SK-N-SH (cell line): ENCODE measurements at regions not wholly inside any gene's neighbourhood (a gene's known extent, or its start where the extent isn't known, plus 50 kb on each side); places are given as distances from the start of the nearest gene placed in this dataset.
A peak's percentile ranks its signal among the peaks of the same experiment; 100 is the strongest.

Experiments
- CTCF ChIA-PET: fragments of 300-600, 350-600 bp; formaldehyde crosslinking; extraction: SDS; loops from one replicate; lab custom pipeline; 2021; lab: Yijun Ruan, JAX
- POLR2A ChIA-PET: fragments of 350-600 bp; sonication (Branson Sonifier 250); formaldehyde crosslinking; extraction: SDS; loops from one replicate; lab custom pipeline; 2020; ENCODE audit warnings: antibody characterized with exemption, inconsistent platforms; lab: Yijun Ruan, JAX
- DNase-seq: peaks from one replicate; pipeline ENCODE4 v3.0.0; 2012
- H2AFZ ChIP-seq: fragments of 200-600 bp; sonication (generic); 2 replicates; pipeline ENCODE4 v1.8.1; 2016; ENCODE audit warnings: antibody characterized with exemption, mild to moderate bottlenecking, low read depth
- H3F3A ChIP-seq: fragments of 200-600 bp; sonication (generic); replicated peaks from 2 replicates; pipeline ENCODE3; 2016; ENCODE audit warnings: antibody characterized with exemption, mild to moderate bottlenecking; ENCODE audit not compliant: insufficient read depth
- H3K27ac ChIP-seq, 2 experiments: fragments of 200-500 bp in 1 of 2; fragments of 200-600 bp in 1 of 2; sonication (Bioruptor generic) in 1 of 2; sonication (generic), shearing (Covaris generic) in 1 of 2; 2 replicates each; pipeline versions ENCODE4 v1.5.1 to v1.6.1; 2014 to 2016; ENCODE audit warnings: low read depth in 2 of 2, inconsistent platforms in 1 of 2, low read length in 1 of 2, mild to moderate bottlenecking in 1 of 2, mixed read lengths in 1 of 2
- H3K27me3 ChIP-seq: fragments of 200-600 bp; sonication (generic), shearing (Covaris generic); 2 replicates; pipeline ENCODE4 v1.6.1; 2016; ENCODE audit warnings: mixed run types; ENCODE audit not compliant: insufficient read depth
- H3K36me3 ChIP-seq, 2 experiments: fragments of 200-500 bp in 1 of 2; fragments of 200-600 bp in 1 of 2; sonication (Bioruptor generic) in 1 of 2; sonication (generic) in 1 of 2; replicated peaks in 1 of 2; 2 replicates each; pipeline versions ENCODE3 to v1.5.1; 2014 to 2016; ENCODE audit warnings: low read length in 1 of 2, mild to moderate bottlenecking in 1 of 2; ENCODE audit not compliant: insufficient read depth in 2 of 2, control insufficient read depth in 1 of 2
- H3K4me1 ChIP-seq, 2 experiments: fragments of 200-500 bp in 1 of 2; fragments of 200-600 bp in 1 of 2; sonication (Bioruptor generic) in 1 of 2; sonication (generic), shearing (Covaris generic) in 1 of 2; 2 replicates each; pipeline versions ENCODE4 v1.5.1 to v1.6.1; 2014 to 2016; ENCODE audit warnings: low read depth in 1 of 2, low read length in 1 of 2, mixed run types in 1 of 2; ENCODE audit not compliant: insufficient read depth in 2 of 2, control insufficient read depth in 1 of 2
- H3K4me2 ChIP-seq: fragments of 200-600 bp; sonication (generic), shearing (Covaris generic); 2 replicates; pipeline ENCODE4 v1.6.1; 2017; ENCODE audit warnings: mixed run types
- H3K4me3 ChIP-seq, 2 experiments: fragments of 200-500 bp in 1 of 2; fragments of 200-600 bp in 1 of 2; sonication (Bioruptor generic) in 1 of 2; sonication (generic), shearing (Covaris generic) in 1 of 2; 2 replicates each; pipeline versions ENCODE4 v1.5.1 to v1.8.1; 2014 to 2016; ENCODE audit warnings: low read depth in 2 of 2, inconsistent platforms in 1 of 2, low read length in 1 of 2, mild to moderate bottlenecking in 1 of 2, mixed read lengths in 1 of 2, moderate library complexity in 1 of 2
- H3K79me2 ChIP-seq: fragments of 200-600 bp; sonication (generic); 2 replicates; pipeline ENCODE4 v1.8.1; 2017; ENCODE audit warnings: mild to moderate bottlenecking; ENCODE audit not compliant: insufficient read depth
- H3K9ac ChIP-seq: fragments of 200-600 bp; sonication (generic); 2 replicates; pipeline ENCODE4 v1.6.1; 2017; ENCODE audit warnings: mixed run types
- H3K9me2 ChIP-seq: fragments of 200-600 bp; sonication (generic); 2 replicates; pipeline ENCODE4 v1.6.1; 2017; ENCODE audit warnings: mixed run types
- H3K9me3 ChIP-seq: fragments of 200-600 bp; sonication (generic); 2 replicates; pipeline ENCODE4 v1.6.1; 2017; ENCODE audit warnings: mixed run types, mild to moderate bottlenecking, moderate library complexity
- H4K20me1 ChIP-seq: fragments of 200-600 bp; sonication (generic); 2 replicates; pipeline ENCODE4 v1.6.1; 2017; ENCODE audit warnings: mild to moderate bottlenecking, mixed run types; ENCODE audit not compliant: insufficient read depth
- CHD2 ChIP-seq: fragments of 150-350 bp; IDR thresholded peaks from 2 replicates; pipeline ENCODE4 v1.6.1; 2018; ENCODE audit warnings: low read length; ENCODE audit not compliant: partially characterized antibody
- CTCF ChIP-seq: fragments of 200-600 bp; sonication (generic); IDR thresholded peaks from 2 replicates; pipeline ENCODE4 v1.6.1; 2017; ENCODE audit warnings: antibody characterized with exemption, mild to moderate bottlenecking, moderate library complexity
- ELF1 ChIP-seq: IDR thresholded peaks from 2 replicates; pipeline ENCODE4 v1.4.0; 2012
- GABPA ChIP-seq: IDR thresholded peaks from 2 replicates; pipeline ENCODE4 v1.4.0; 2012; ENCODE audit warnings: low read depth, mild to moderate bottlenecking
- GATA2 ChIP-seq: sonication (generic); formaldehyde crosslinking; IDR thresholded peaks from 2 replicates; pipeline ENCODE4 v1.5.0; 2020; ENCODE audit warnings: mild to moderate bottlenecking, missing genetic modification reagents
- JUND ChIP-seq: IDR thresholded peaks from 2 replicates; pipeline ENCODE4 v1.4.0; 2012
- MEF2A ChIP-seq: IDR thresholded peaks from 2 replicates; pipeline ENCODE4 v1.4.0; 2012; ENCODE audit warnings: low read depth, borderline replicate concordance
- MXI1 ChIP-seq: IDR thresholded peaks from 2 replicates; pipeline ENCODE4 v1.6.1; 2012; ENCODE audit warnings: mild to moderate bottlenecking, low read depth, low read length, improper control_type of control experiment
- POLR2AphosphoS5 ChIP-seq: IDR thresholded peaks from 2 replicates; pipeline ENCODE4 v1.6.1; 2012; ENCODE audit warnings: low read depth, low read length
- RCOR1 ChIP-seq: fragments of 150-350 bp; IDR thresholded peaks from 2 replicates; pipeline ENCODE4 v1.6.1; 2017; ENCODE audit warnings: antibody characterized with exemption, low read length
- RFX5 ChIP-seq: IDR thresholded peaks from 2 replicates; pipeline ENCODE4 v1.6.1; 2012; ENCODE audit warnings: mild to moderate bottlenecking, improper control_type of control experiment, low read length
- TAF1 ChIP-seq: IDR thresholded peaks from 2 replicates; pipeline ENCODE4 v1.6.1; 2012; ENCODE audit warnings: low read depth, mild to moderate bottlenecking, low read length, moderate library complexity, borderline replicate concordance
- TCF12 ChIP-seq: IDR thresholded peaks from 2 replicates; pipeline ENCODE4 v1.4.0; 2012
- TEAD4 ChIP-seq: IDR thresholded peaks from 2 replicates; pipeline ENCODE4 v1.4.0; 2012; ENCODE audit warnings: mild to moderate bottlenecking, borderline replicate concordance; ENCODE audit not compliant: insufficient read depth
- USF1 ChIP-seq: IDR thresholded peaks from 2 replicates; pipeline ENCODE4 v1.4.0; 2012; ENCODE audit warnings: low read depth, borderline replicate concordance
- USF2 ChIP-seq: fragments of 150-350 bp; IDR thresholded peaks from 2 replicates; pipeline ENCODE4 v1.6.1; 2017; ENCODE audit warnings: antibody characterized with exemption, low read length, low read depth, borderline replicate concordance
- WGBS: methylation state at CpG from one replicate; pipeline ENCODE4 v1.1.6; 2017; ENCODE audit warnings: low lambda C conversion rate; 5-methylcytosine and 5-hydroxymethylcytosine counted together
- TF ChIP-seq, protein P1 (sequence below): IDR thresholded peaks from 2 replicates; pipeline ENCODE4; 2012
- TF ChIP-seq, protein P2 (sequence below): fragments of 150-350 bp; IDR thresholded peaks from 2 replicates; pipeline ENCODE4 v1.6.1; 2016; ENCODE audit warnings: mild to moderate bottlenecking, low read depth, low read length
- TF ChIP-seq, protein P3 (sequence below): IDR thresholded peaks from 2 replicates; pipeline ENCODE4 v1.4.0; 2012; ENCODE audit warnings: low read depth, borderline replicate concordance

GRCh38 chrX:45731448-45731847 is 530.8 kb upstream of the DIPK2B start:
- Histone ChIP-seq H3K79me2 (peaks cover 52% of the 10 kb centered on the region), H4K20me1 (no peaks in the 10 kb centered on the region), H3K27me3 (no peaks in the 10 kb centered on the region), H3K27ac (peak overlapping the region; percentile 79 to 88), H3K9me3 (no peaks in the 10 kb centered on the region), H3K4me2 (peak overlapping the region; percentile 40), H3K9ac (peak overlapping the region; percentile 76), H2AFZ (peak overlapping the region; percentile 60; the same call in 1 of the 2 replicates), H3F3A (peaks cover 28% of the 10 kb centered on the region), H3K36me3 (peaks cover 0 to 5% of the 10 kb centered on the region in 2 experiments), H3K4me1 (no peaks in the 10 kb centered on the region; a peak in 1 of 4 replicates), H3K4me3 (peak overlapping the region; percentile 38 to 42; a peak in 3 of 4 replicates), H3K9me2 (no peaks in the 10 kb centered on the region)
- DNase-seq: no peak
- no peak for TF ChIP-seq JUND
- no peak for TF ChIP-seq RFX5
- peak; percentile 63 for TF ChIP-seq TAF1
- no peak for TF ChIP-seq GATA2 (CRISPR knock-in tag)
- TF ChIP-seq POLR2AphosphoS5: peak; percentile 54; the same call in 1 of the 2 replicates
- TF ChIP-seq CTCF: peak; percentile 34
- no peak for TF ChIP-seq MXI1
- TF ChIP-seq RCOR1: no peak
- TF ChIP-seq CHD2: no peak
- TF ChIP-seq, protein P1, sequence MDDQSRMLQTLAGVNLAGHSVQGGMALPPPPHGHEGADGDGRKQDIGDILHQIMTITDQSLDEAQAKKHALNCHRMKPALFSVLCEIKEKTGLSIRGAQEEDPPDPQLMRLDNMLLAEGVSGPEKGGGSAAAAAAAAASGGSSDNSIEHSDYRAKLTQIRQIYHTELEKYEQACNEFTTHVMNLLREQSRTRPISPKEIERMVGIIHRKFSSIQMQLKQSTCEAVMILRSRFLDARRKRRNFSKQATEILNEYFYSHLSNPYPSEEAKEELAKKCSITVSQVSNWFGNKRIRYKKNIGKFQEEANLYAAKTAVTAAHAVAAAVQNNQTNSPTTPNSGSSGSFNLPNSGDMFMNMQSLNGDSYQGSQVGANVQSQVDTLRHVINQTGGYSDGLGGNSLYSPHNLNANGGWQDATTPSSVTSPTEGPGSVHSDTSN: 0 out of 2 replicates have a peak, but pooled peaks have one; percentile 18
- TF ChIP-seq USF1: no peak
- TF ChIP-seq TCF12: 0 out of 2 replicates have a peak, but pooled peaks have one; percentile 13
- TF ChIP-seq MEF2A: no peak
- TF ChIP-seq TEAD4: no peak
- ChIA-PET CTCF (no interaction called here), POLR2A (no interaction called here)
- WGBS: 20% methylated on average over 10 of the region's 10 CpGs

- no peak for DNase-seq
- ChIA-PET CTCF (no interaction called here), POLR2A (no interaction called here)
- H3K4me3 ChIP-seq: no peak overlapping the region
- no peaks in the 10 kb centered on the region for H3K9me3 ChIP-seq
- peaks cover 0 to 4% of the 10 kb centered on the region in 2 experiments for H3K36me3 ChIP-seq
- H3F3A ChIP-seq: peaks cover 23% of the 10 kb centered on the region
- H3K4me2 ChIP-seq: no peak overlapping the region
- H3K4me1 ChIP-seq: no peaks in the 10 kb centered on the region; a peak in 1 of 4 replicates
- no peak overlapping the region for H3K9ac ChIP-seq
- WGBS: 43% methylated on average over 1 of the region's 1 CpG
- peak overlapping the region; percentile 9 to 62; a peak in 2 of 4 replicates for H3K27ac ChIP-seq
- no peaks in the 10 kb centered on the region for H3K27me3 ChIP-seq
- no peak overlapping the region for H2AFZ ChIP-seq
- no peaks in the 10 kb centered on the region for H4K20me1 ChIP-seq
- peaks cover 25% of the 10 kb centered on the region for H3K79me2 ChIP-seq
- no peaks in the 10 kb centered on the region for H3K9me2 ChIP-seq
- TF ChIP-seq USF1: no peak
- TF ChIP-seq, protein P2, sequence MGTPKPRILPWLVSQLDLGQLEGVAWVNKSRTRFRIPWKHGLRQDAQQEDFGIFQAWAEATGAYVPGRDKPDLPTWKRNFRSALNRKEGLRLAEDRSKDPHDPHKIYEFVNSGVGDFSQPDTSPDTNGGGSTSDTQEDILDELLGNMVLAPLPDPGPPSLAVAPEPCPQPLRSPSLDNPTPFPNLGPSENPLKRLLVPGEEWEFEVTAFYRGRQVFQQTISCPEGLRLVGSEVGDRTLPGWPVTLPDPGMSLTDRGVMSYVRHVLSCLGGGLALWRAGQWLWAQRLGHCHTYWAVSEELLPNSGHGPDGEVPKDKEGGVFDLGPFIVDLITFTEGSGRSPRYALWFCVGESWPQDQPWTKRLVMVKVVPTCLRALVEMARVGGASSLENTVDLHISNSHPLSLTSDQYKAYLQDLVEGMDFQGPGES: no peak
- no peak for TF ChIP-seq ELF1
- no peak for TF ChIP-seq USF2
- TF ChIP-seq, protein P3, sequence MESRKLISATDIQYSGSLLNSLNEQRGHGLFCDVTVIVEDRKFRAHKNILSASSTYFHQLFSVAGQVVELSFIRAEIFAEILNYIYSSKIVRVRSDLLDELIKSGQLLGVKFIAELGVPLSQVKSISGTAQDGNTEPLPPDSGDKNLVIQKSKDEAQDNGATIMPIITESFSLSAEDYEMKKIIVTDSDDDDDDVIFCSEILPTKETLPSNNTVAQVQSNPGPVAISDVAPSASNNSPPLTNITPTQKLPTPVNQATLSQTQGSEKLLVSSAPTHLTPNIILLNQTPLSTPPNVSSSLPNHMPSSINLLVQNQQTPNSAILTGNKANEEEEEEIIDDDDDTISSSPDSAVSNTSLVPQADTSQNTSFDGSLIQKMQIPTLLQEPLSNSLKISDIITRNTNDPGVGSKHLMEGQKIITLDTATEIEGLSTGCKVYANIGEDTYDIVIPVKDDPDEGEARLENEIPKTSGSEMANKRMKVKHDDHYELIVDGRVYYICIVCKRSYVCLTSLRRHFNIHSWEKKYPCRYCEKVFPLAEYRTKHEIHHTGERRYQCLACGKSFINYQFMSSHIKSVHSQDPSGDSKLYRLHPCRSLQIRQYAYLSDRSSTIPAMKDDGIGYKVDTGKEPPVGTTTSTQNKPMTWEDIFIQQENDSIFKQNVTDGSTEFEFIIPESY: no peak
- TF ChIP-seq GABPA: no peak
- TF ChIP-seq TEAD4: no peak
These were observed 527.1 kb upstream of the DIPK2B start for GRCh38 chrX:45727761-45728160.
